ENCODE measurements at regions not wholly inside any gene's neighbourhood (a gene's known extent, or its start where the extent isn't known, plus 50 kb on each side); places are given as distances from the start of the nearest gene placed in this dataset.
A peak's percentile ranks its signal among the peaks of the same experiment; 100 is the strongest.

GRCh38 chr9:25017779-25018178 lies 472.1 kb upstream of the IZUMO3 start:
- no peak for TF ChIP-seq RAD21 (IDR thresholded peaks at IDR 0.05; ENCODE audit: low read depth)
- TF ChIP-seq YY1 (IDR thresholded peaks at IDR 0.05; ENCODE audit: low read depth) = no peak
- TF ChIP-seq CEBPB (IDR thresholded peaks at IDR 0.05) = no peak
- TF ChIP-seq CREB1 (IDR thresholded peaks at IDR 0.05; ENCODE audit: low read depth) = no peak
- TF ChIP-seq EP300 (IDR thresholded peaks at IDR 0.05; ENCODE audit: borderline replicate concordance) = no peak
- TF ChIP-seq NFIC (IDR thresholded peaks at IDR 0.05) = no peak
- no peak for TF ChIP-seq EGR1 (IDR thresholded peaks at IDR 0.05)
- TF ChIP-seq FOXM1 (IDR thresholded peaks at IDR 0.05; ENCODE audit: borderline replicate concordance, low read depth) = no peak
- TF ChIP-seq USF1 (IDR thresholded peaks at IDR 0.05) = no peak
- TF ChIP-seq TEAD4 (IDR thresholded peaks at IDR 0.05) = no peak
- no peak for TF ChIP-seq REST (IDR thresholded peaks at IDR 0.05; ENCODE audit: low read depth)
- TF ChIP-seq MAX (IDR thresholded peaks at IDR 0.05) = no peak
- TF ChIP-seq ZBTB7A (IDR thresholded peaks at IDR 0.05; ENCODE audit: low read depth) = no peak
- TF ChIP-seq TCF12 (IDR thresholded peaks at IDR 0.05; ENCODE audit: low read depth) = no peak
- TF ChIP-seq TAF1 (IDR thresholded peaks at IDR 0.05; ENCODE audit: low read depth) = no peak

- TF ChIP-seq USF1 (IDR thresholded peaks at IDR 0.05) = no peak
- no peak for TF ChIP-seq REST (IDR thresholded peaks at IDR 0.05; ENCODE audit: low read depth)
- TF ChIP-seq CEBPB (IDR thresholded peaks at IDR 0.05) = no peak
- no peak for TF ChIP-seq YY1 (IDR thresholded peaks at IDR 0.05; ENCODE audit: low read depth)
- TF ChIP-seq RAD21 (IDR thresholded peaks at IDR 0.05; ENCODE audit: low read depth) = no peak
- TF ChIP-seq TAF1 (IDR thresholded peaks at IDR 0.05; ENCODE audit: low read depth) = no peak
- TF ChIP-seq TEAD4 (IDR thresholded peaks at IDR 0.05) = no peak
- TF ChIP-seq EP300 (IDR thresholded peaks at IDR 0.05; ENCODE audit: borderline replicate concordance) = no peak
- TF ChIP-seq FOXM1 (IDR thresholded peaks at IDR 0.05; ENCODE audit: borderline replicate concordance, low read depth) = no peak
- TF ChIP-seq ZBTB7A (IDR thresholded peaks at IDR 0.05; ENCODE audit: low read depth) = no peak
- no peak for TF ChIP-seq CREB1 (IDR thresholded peaks at IDR 0.05; ENCODE audit: low read depth)
- no peak for TF ChIP-seq EGR1 (IDR thresholded peaks at IDR 0.05)
- TF ChIP-seq TCF12 (IDR thresholded peaks at IDR 0.05; ENCODE audit: low read depth) = no peak
- TF ChIP-seq NFIC (IDR thresholded peaks at IDR 0.05) = no peak
These were observed 464.4 kb upstream of the IZUMO3 start for GRCh38 chr9:25010027-25010662.

GRCh38 chr9:25003686-25004085 lies 458.0 kb upstream of the IZUMO3 start:
- TF ChIP-seq RAD21 (IDR thresholded peaks at IDR 0.05; ENCODE audit: low read depth) = no peak
- no peak for TF ChIP-seq NFIC (IDR thresholded peaks at IDR 0.05)
- TF ChIP-seq TEAD4 (IDR thresholded peaks at IDR 0.05) = no peak
- TF ChIP-seq FOXM1 (IDR thresholded peaks at IDR 0.05; ENCODE audit: borderline replicate concordance, low read depth) = no peak
- TF ChIP-seq EP300 (IDR thresholded peaks at IDR 0.05; ENCODE audit: borderline replicate concordance) = no peak

GRCh38 chr9:24986331-24986730 lies 440.6 kb upstream of the IZUMO3 start:
- TF ChIP-seq REST (IDR thresholded peaks at IDR 0.05; ENCODE audit: low read depth) = peak; percentile 77
- TF ChIP-seq EGR1 (IDR thresholded peaks at IDR 0.05) = no peak

- TF ChIP-seq NFIC (IDR thresholded peaks at IDR 0.05) = no peak
- no peak for TF ChIP-seq EGR1 (IDR thresholded peaks at IDR 0.05)
- no peak for TF ChIP-seq ZBTB7A (IDR thresholded peaks at IDR 0.05; ENCODE audit: low read depth)
- no peak for TF ChIP-seq USF1 (IDR thresholded peaks at IDR 0.05)
- no peak for TF ChIP-seq YY1 (IDR thresholded peaks at IDR 0.05; ENCODE audit: low read depth)
- TF ChIP-seq MAX (IDR thresholded peaks at IDR 0.05) = no peak
- TF ChIP-seq REST (IDR thresholded peaks at IDR 0.05; ENCODE audit: low read depth) = no peak
- no peak for TF ChIP-seq TAF1 (IDR thresholded peaks at IDR 0.05; ENCODE audit: low read depth)
- TF ChIP-seq RAD21 (IDR thresholded peaks at IDR 0.05; ENCODE audit: low read depth) = no peak
- no peak for TF ChIP-seq TEAD4 (IDR thresholded peaks at IDR 0.05)
- TF ChIP-seq CREB1 (IDR thresholded peaks at IDR 0.05; ENCODE audit: low read depth) = no peak
- no peak for TF ChIP-seq FOXM1 (IDR thresholded peaks at IDR 0.05; ENCODE audit: borderline replicate concordance, low read depth)
- TF ChIP-seq TCF12 (IDR thresholded peaks at IDR 0.05; ENCODE audit: low read depth) = no peak
- TF ChIP-seq CEBPB (IDR thresholded peaks at IDR 0.05) = no peak
- TF ChIP-seq EP300 (IDR thresholded peaks at IDR 0.05; ENCODE audit: borderline replicate concordance) = no peak
These were observed 416.1 kb upstream of the IZUMO3 start for GRCh38 chr9:24961762-24962161.
